Psoas muscle (tissue), 7 donors: ENCODE measurements at regions not wholly inside any gene's neighbourhood (a gene's known extent, or its start where the extent isn't known, plus 50 kb on each side); places are given as distances from the start of the nearest gene placed in this dataset.

ENCODE experiments used
- ATAC-seq, 4 donors: fragments of 200-7000 bp; cut with Tn5 transposase; one replicate each; pipeline ENCODE4 v1.9.1; 2020; ENCODE audit warnings: moderate library complexity in 3 of 4, mild to moderate bottlenecking in 2 of 4
- DNase-seq, 2 donors: peaks; one replicate each; pipeline ENCODE4 v3.0.0-alpha.2; 2020
- H3K27ac ChIP-seq: fragments of 200-600 bp; one replicate; pipeline ENCODE4 v1.8.0; 2022
- H3K27me3 ChIP-seq, 3 donors: fragments of 200-600 bp in 1 of 3; one replicate each; pipeline versions ENCODE4 v1.6.1 to v1.8.0; 2013 to 2022; ENCODE audit warnings: low read length in 2 of 3, mild to moderate bottlenecking in 2 of 3, moderate library complexity in 1 of 3; ENCODE audit not compliant: insufficient read depth in 3 of 3
- H3K36me3 ChIP-seq, 2 donors: fragments of 200-600 bp in 1 of 2; one replicate each; pipeline versions ENCODE4 v1.6.1 to v1.8.0; 2013 to 2022; ENCODE audit warnings: low read depth in 1 of 2, mild to moderate bottlenecking in 1 of 2, moderate library complexity in 1 of 2; ENCODE audit not compliant: insufficient read depth in 1 of 2
- H3K4me1 ChIP-seq: fragments of 200-600 bp; one replicate; pipeline ENCODE4 v1.8.0; 2022
- H3K4me3 ChIP-seq: fragments of 200-600 bp; one replicate; pipeline ENCODE4 v1.8.0; 2022; ENCODE audit warnings: mild to moderate bottlenecking
- H3K9me3 ChIP-seq: fragments of 200-600 bp; one replicate; pipeline ENCODE4 v1.8.0; 2022
- CTCF ChIP-seq: fragments of 200-600 bp; IDR thresholded peaks from one replicate; pipeline ENCODE4 v1.8.0; 2022; ENCODE audit warnings: antibody characterized with exemption
- WGBS, 3 donors: extraction: QIAGEN DNeasy Blood & Tissue Kit; methylation state at CpG; one replicate each; pipeline versions ENCODE4 v1.1.6 to v1.1.7; 2013; 5-methylcytosine and 5-hydroxymethylcytosine counted together
- intact Hi-C, 2 donors: fragments of 100-400 bp; cut with DNase I; formaldehyde crosslinking; loops; one replicate each; pipeline versions ENCODE4 v1.11.0 to v1.14.2; 2022
- donor health status: healthy with polysubstance abuse.
- donor health status: DM: no; HTN: no; CAD: no; lungs with moderate emphysema.
- donor health status: Bipolar disorder and iron deficiency.
- donor health status: healthy.
- donor health status: DM: yes; HTN: yes; CAD: no.
- donor health status: DM: no; HTN: no; CAD: no.
- donor health status: DM: yes; HTN: yes; CAD: no.

DNA sequence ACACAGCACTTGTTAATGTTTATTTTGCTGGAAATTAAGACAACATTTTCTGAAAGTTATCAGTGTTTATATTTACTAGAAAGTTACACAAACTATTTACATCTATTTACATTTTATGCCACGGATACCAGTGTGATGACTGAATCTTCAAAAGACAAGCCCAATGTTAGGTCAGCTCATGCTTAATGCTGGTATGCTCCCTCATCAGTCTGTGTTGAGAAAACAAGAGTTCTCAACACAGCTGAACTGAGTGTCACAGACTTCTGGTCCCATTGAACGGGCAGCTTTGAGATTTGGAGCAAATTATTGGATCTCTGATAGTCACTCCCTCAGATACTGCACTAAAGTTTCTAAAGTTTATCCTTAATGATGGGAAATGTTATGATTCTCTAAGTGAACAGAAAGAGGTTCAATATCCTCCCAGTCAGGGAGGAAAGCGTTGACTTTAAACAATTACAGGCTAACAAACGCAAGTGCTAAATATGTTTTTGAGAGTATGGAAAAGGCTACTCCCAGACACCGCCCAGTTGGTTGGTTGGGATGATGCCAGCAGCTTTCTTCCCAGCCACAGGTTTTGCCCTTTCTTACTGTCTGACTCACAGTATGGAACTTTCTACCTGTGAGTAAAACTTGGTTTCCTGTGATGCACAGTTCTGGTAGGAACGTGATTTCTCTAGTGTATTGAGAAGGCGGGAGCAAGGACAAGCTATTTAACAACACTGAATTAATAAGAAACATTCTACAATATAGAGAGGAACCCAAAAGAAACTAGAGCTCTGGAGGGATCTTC lies 1293.6 kb upstream of the TENM3 start:
- Histone ChIP-seq H3K27me3 (no peaks in the 10 kb centered on the region), H3K27ac (no peak overlapping the region), H3K36me3 (no peaks in the 10 kb centered on the region), H3K9me3 (no peaks in the 10 kb centered on the region), H3K4me3 (no peak overlapping the region), H3K4me1 (no peaks in the 10 kb centered on the region)
- ATAC-seq (no peak), DNase-seq (no peak)
- TF ChIP-seq CTCF: no peak
- WGBS, 3 donors: 73 to 80% (median 79%) methylated on average over 7 of the region's 7 CpGs
- intact Hi-C loops: no loop called here

GRCh38 chr4:180950377-180950776 lies 1292.8 kb upstream of the TENM3 start:
- no peaks in the 10 kb centered on the region for H3K36me3 ChIP-seq
- no peaks in the 10 kb centered on the region for H3K9me3 ChIP-seq
- H3K4me1 ChIP-seq: no peaks in the 10 kb centered on the region
- intact Hi-C loops: no loop called here
- no peaks in the 10 kb centered on the region for H3K27me3 ChIP-seq
- H3K27ac ChIP-seq: no peak overlapping the region
- no peak overlapping the region for H3K4me3 ChIP-seq
- no peak for TF ChIP-seq CTCF
- DNase-seq: no peak
- WGBS, 3 donors: 57 to 72% (median 69%) methylated on average over 1 of the region's 1 CpG
- ATAC-seq: no peak

DNA sequence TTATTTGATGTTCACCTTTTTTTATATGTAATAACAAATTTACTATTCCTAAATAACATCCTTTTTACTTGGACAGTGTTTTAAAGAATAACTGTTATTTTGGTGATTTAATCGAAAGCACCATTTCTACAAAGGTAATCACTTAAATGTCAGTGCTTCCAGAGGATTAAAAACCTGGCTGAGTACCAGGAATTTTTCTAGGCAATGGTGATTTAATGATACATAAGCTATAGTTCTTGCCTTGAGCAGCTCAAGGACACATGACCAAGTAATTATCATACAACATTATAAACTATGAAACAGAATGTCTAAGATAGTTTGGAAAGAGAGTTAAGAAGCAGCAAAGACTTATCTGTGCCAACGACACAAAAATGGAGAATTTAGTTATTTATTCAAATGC lies 1291.9 kb upstream of the TENM3 start:
- Histone ChIP-seq H3K9me3 (no peaks in the 10 kb centered on the region), H3K27ac (no peak overlapping the region), H3K36me3 (no peaks in the 10 kb centered on the region), H3K4me1 (no peaks in the 10 kb centered on the region), H3K27me3 (no peaks in the 10 kb centered on the region), H3K4me3 (no peak overlapping the region)
- intact Hi-C loops: no loop called here
- ATAC-seq: no peak
- no peak for DNase-seq
- WGBS, 3 donors: 84 to 88% (median 86%) methylated on average over 2 of the region's 2 CpGs
- no peak for TF ChIP-seq CTCF

DNA sequence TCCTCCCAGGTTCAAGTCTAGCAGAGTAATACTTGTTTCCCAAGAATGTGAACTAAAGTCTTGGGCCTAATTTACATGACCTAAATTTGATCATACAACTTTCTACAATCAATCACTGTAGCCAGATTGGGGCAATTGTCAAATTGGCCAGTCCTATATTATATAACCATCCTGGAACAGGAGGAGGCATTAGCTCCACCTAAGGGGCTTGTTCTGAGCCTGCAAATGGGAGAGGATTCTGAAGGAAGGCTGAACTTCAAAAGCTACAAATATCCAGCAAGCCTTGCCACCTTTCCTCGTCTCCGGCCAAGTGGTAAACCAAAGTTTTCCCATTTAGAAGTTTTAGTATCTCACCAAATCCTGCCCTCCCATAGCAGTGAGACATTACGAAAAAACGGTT lies 1289.6 kb upstream of the TENM3 start:
- H3K27ac ChIP-seq: no peak overlapping the region
- no peak for ATAC-seq
- no peak overlapping the region for H3K4me3 ChIP-seq
- H3K4me1 ChIP-seq: no peaks in the 10 kb centered on the region
- no peak for DNase-seq
- intact Hi-C loops: no loop called here
- H3K9me3 ChIP-seq: no peaks in the 10 kb centered on the region
- H3K36me3 ChIP-seq: no peaks in the 10 kb centered on the region
- TF ChIP-seq CTCF: no peak
- WGBS, 3 donors: 83 to 89% (median 87%) methylated on average over 4 of the region's 4 CpGs
- H3K27me3 ChIP-seq: no peaks in the 10 kb centered on the region
